Natural killer cell (primary cell): ENCODE measurements at regions not wholly inside any gene's neighbourhood (a gene's known extent, or its start where the extent isn't known, plus 50 kb on each side); places are given as distances from the start of the nearest gene placed in this dataset.

Experiments used
- ATAC-seq, 3 donors: fragments of 150-1000 bp in 2 of 3; fragments of 200-7000 bp in 1 of 3; cut with Tn5 transposase; 1 replicate in 1 of 3; 2 replicates in 2 of 3; pipeline ENCODE4 v1.10.0; 2021; ENCODE audit warnings: mild to moderate bottlenecking in 2 of 3, moderate library complexity in 2 of 3
- DNase-seq, 2 donors: peaks; one replicate each; pipeline versions ENCODE4 v3.0.0 to v3.0.0-alpha.2; 2013 to 2021; ENCODE audit warnings: mixed read lengths in 1 of 2
- H3K27ac ChIP-seq: one replicate; pipeline ENCODE4 v1.5.1; 2013; ENCODE audit warnings: mild to moderate bottlenecking, low read length
- H3K27me3 ChIP-seq: one replicate; pipeline ENCODE4 v1.6.1; 2013; ENCODE audit warnings: low read length; ENCODE audit not compliant: control insufficient read depth, insufficient read depth
- H3K36me3 ChIP-seq: one replicate; pipeline ENCODE4 v1.6.1; 2013; ENCODE audit warnings: low read length; ENCODE audit not compliant: control insufficient read depth, insufficient read depth
- H3K4me1 ChIP-seq: one replicate; pipeline ENCODE4 v1.6.1; 2013; ENCODE audit warnings: low read length; ENCODE audit not compliant: control insufficient read depth, insufficient read depth
- H3K4me3 ChIP-seq: one replicate; pipeline ENCODE4 v1.5.1; 2013; ENCODE audit warnings: low read length
- H3K9me3 ChIP-seq: one replicate; pipeline ENCODE4 v1.6.1; 2013; ENCODE audit warnings: low read length; ENCODE audit not compliant: control insufficient read depth, insufficient read depth
- H3K27ac Mint-ChIP-seq, 2 donors: one replicate each; pipeline ENCODE4 v1.8.0; 2022; ENCODE audit warnings: mild to moderate bottlenecking in 2 of 2, mixed read lengths in 2 of 2, moderate library complexity in 1 of 2
- H3K27me3 Mint-ChIP-seq, 2 donors: one replicate each; pipeline ENCODE4 v1.8.0; 2022; ENCODE audit warnings: low read depth in 2 of 2, mixed read lengths in 2 of 2
- H3K36me3 Mint-ChIP-seq: one replicate; pipeline ENCODE4 v1.8.0; 2022; ENCODE audit warnings: mixed read lengths
- H3K4me1 Mint-ChIP-seq, 2 donors: one replicate each; pipeline ENCODE4 v1.8.0; 2022; ENCODE audit warnings: mixed read lengths in 2 of 2
- H3K4me3 Mint-ChIP-seq: one replicate; pipeline ENCODE4 v1.8.0; 2022; ENCODE audit warnings: mild to moderate bottlenecking, moderate library complexity, mixed read lengths
- H3K9me3 Mint-ChIP-seq, 2 donors: one replicate each; pipeline ENCODE4 v1.8.0; 2022; ENCODE audit warnings: mixed read lengths in 2 of 2
- WGBS: methylation state at CpG from one replicate; pipeline ENCODE4 v1.1.7; 2013; ENCODE audit warnings: missing lambda C conversion rate; ENCODE audit not compliant: insufficient coverage; 5-methylcytosine and 5-hydroxymethylcytosine counted together
- intact Hi-C: fragments of 100-400 bp; cut with micrococcal nuclease; formaldehyde crosslinking; loops from one replicate; pipeline ENCODE4 v1.14.2; 2022
- TF ChIP-seq, protein P1 (sequence below): fragments of 200-600 bp; IDR thresholded peaks from one replicate; pipeline ENCODE4 v1.8.0; 2022; ENCODE audit warnings: antibody characterized with exemption

- no peaks in the 10 kb centered on the region for H3K9me3 ChIP-seq
- H3K9me3 Mint-ChIP-seq, result no peaks in the 10 kb centered on the region
- no peak for ATAC-seq
- H3K4me3 ChIP-seq, result no peak overlapping the region
- intact Hi-C loops, result no loop called here
- no peaks in the 10 kb centered on the region for H3K36me3 Mint-ChIP-seq
- no peak overlapping the region for H3K4me3 Mint-ChIP-seq
- no peaks in the 10 kb centered on the region for H3K36me3 ChIP-seq
- H3K27ac Mint-ChIP-seq, result no peak overlapping the region
- TF ChIP-seq, protein P1, sequence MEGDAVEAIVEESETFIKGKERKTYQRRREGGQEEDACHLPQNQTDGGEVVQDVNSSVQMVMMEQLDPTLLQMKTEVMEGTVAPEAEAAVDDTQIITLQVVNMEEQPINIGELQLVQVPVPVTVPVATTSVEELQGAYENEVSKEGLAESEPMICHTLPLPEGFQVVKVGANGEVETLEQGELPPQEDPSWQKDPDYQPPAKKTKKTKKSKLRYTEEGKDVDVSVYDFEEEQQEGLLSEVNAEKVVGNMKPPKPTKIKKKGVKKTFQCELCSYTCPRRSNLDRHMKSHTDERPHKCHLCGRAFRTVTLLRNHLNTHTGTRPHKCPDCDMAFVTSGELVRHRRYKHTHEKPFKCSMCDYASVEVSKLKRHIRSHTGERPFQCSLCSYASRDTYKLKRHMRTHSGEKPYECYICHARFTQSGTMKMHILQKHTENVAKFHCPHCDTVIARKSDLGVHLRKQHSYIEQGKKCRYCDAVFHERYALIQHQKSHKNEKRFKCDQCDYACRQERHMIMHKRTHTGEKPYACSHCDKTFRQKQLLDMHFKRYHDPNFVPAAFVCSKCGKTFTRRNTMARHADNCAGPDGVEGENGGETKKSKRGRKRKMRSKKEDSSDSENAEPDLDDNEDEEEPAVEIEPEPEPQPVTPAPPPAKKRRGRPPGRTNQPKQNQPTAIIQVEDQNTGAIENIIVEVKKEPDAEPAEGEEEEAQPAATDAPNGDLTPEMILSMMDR, result no peak
- DNase-seq, result no peak
- no peaks in the 10 kb centered on the region for H3K4me1 Mint-ChIP-seq
- no peaks in the 10 kb centered on the region for H3K27me3 ChIP-seq
- H3K27me3 Mint-ChIP-seq, result peaks cover 0 to under 1% of the 10 kb centered on the region in 2 donors
- 96% methylated on average over 8 of the region's 8 CpGs for WGBS
- no peak overlapping the region for H3K27ac ChIP-seq
- no peaks in the 10 kb centered on the region for H3K4me1 ChIP-seq
Measured at GRCh38 chr10:78966844-78967488, 101.8 kb upstream of the ZMIZ1 start.

GRCh38 chr10:78968300-78968942, 100.3 kb upstream of the ZMIZ1 start:
- Histone ChIP-seq H3K4me3 (no peak overlapping the region), H3K27ac (no peak overlapping the region), H3K36me3 (no peaks in the 10 kb centered on the region), H3K27me3 (no peaks in the 10 kb centered on the region), H3K4me1 (peaks cover 6% of the 10 kb centered on the region), H3K9me3 (no peaks in the 10 kb centered on the region)
- 95% methylated on average over 9 of the region's 9 CpGs for whole genome bisulfite sequencing
- ATAC-seq, result no peak
- Mint-ChIP-seq H3K4me1 (peaks cover 7 to 9% of the 10 kb centered on the region in 2 donors), H3K36me3 (no peaks in the 10 kb centered on the region), H3K27me3 (no peaks in the 10 kb centered on the region), H3K9me3 (no peaks in the 10 kb centered on the region), H3K4me3 (no peak overlapping the region), H3K27ac (no peak overlapping the region)
- TF ChIP-seq, protein P1, result no peak
- no peak for DNase-seq
- intact Hi-C loops, result no loop called here

GRCh38 chr10:78968943-78969342, 99.8 kb upstream of the ZMIZ1 start:
- Mint-ChIP-seq H3K27me3 (no peaks in the 10 kb centered on the region), H3K36me3 (no peaks in the 10 kb centered on the region), H3K4me3 (no peak overlapping the region), H3K4me1 (peaks cover 7 to 9% of the 10 kb centered on the region in 2 donors), H3K9me3 (no peaks in the 10 kb centered on the region), H3K27ac (peak overlapping the region in 1 of 2 donors; percentile 44)
- Histone ChIP-seq H3K36me3 (no peaks in the 10 kb centered on the region), H3K9me3 (no peaks in the 10 kb centered on the region), H3K4me1 (peaks cover 6% of the 10 kb centered on the region), H3K4me3 (no peak overlapping the region), H3K27me3 (no peaks in the 10 kb centered on the region), H3K27ac (no peak overlapping the region)
- 79% methylated on average over 3 of the region's 3 CpGs for WGBS
- TF ChIP-seq, protein P1, result no peak
- ATAC-seq, result no peak
- DNase-seq, result no peak
- intact Hi-C loops, result no loop called here
